B cell (primary cell): ENCODE measurements at regions not wholly inside any gene's neighbourhood (a gene's known extent, or its start where the extent isn't known, plus 50 kb on each side); places are given as distances from the start of the nearest gene placed in this dataset.

Source experiments
- EZH2 ChIP-seq: IDR thresholded peaks from 2 replicates; pipeline ENCODE4 v1.6.1; 2012; ENCODE audit warnings: borderline replicate concordance, low read depth, mild to moderate bottlenecking, moderate library complexity, low read length; ENCODE audit not compliant: insufficient read depth, poor library complexity, severe bottlenecking
- TF ChIP-seq, protein P1 (sequence below): fragments of 200-600 bp; IDR thresholded peaks from one replicate; pipeline ENCODE4 v1.8.0; 2022; ENCODE audit warnings: antibody characterized with exemption, mild to moderate bottlenecking

DNA sequence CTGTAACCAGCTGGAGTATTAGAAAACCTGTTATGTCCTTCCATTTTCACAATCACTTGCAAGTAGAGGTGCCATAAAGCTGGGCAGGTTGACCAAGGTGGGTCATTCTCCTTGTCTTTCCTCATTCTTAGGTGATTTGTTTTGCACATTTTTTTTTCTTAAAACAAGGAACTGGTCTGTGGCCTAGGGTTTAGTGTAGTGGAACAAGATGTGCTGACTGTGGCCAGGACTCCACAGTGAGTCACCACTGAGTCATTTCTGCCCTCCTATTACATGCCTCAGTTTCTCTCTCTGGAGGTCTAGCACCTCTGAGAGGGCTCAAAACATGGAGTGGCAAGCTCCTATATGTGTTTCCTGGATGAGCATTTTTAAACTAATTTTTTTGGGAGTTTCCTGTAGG lies 355.9 kb downstream of the GPM6A start:
- TF ChIP-seq, protein P1, sequence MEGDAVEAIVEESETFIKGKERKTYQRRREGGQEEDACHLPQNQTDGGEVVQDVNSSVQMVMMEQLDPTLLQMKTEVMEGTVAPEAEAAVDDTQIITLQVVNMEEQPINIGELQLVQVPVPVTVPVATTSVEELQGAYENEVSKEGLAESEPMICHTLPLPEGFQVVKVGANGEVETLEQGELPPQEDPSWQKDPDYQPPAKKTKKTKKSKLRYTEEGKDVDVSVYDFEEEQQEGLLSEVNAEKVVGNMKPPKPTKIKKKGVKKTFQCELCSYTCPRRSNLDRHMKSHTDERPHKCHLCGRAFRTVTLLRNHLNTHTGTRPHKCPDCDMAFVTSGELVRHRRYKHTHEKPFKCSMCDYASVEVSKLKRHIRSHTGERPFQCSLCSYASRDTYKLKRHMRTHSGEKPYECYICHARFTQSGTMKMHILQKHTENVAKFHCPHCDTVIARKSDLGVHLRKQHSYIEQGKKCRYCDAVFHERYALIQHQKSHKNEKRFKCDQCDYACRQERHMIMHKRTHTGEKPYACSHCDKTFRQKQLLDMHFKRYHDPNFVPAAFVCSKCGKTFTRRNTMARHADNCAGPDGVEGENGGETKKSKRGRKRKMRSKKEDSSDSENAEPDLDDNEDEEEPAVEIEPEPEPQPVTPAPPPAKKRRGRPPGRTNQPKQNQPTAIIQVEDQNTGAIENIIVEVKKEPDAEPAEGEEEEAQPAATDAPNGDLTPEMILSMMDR, result no peak
- TF ChIP-seq EZH2, result no peak
